Head of caudate nucleus (tissue), 42 donors: ENCODE measurements at regions not wholly inside any gene's neighbourhood (a gene's known extent, or its start where the extent isn't known, plus 50 kb on each side); places are given as distances from the start of the nearest gene placed in this dataset.
"Not testable (repeated sequence)": the region's sequence is repeated elsewhere in the genome, so short reads cannot be mapped to it uniquely, and the experiment has no call there.

Source experiments
- DNase-seq, 42 donors: peaks; one replicate each; pipeline versions ENCODE4 v3.0.0 to v3.0.0-alpha.2; 2020 to 2021; ENCODE audit warnings: mixed read lengths in 7 of 42
- intact Hi-C: fragments of 100-400 bp; cut with DNase I; formaldehyde crosslinking; loops from one replicate; pipeline ENCODE4 v1.15.0; 2022

- intact Hi-C loops, result no loop called here
Observed at GRCh38 chr1:219415915-219416314, 197.0 kb downstream of the ZC3H11B start.

GRCh38 chr1:219415433-219415832, 197.5 kb downstream of the ZC3H11B start:
- no peak for DNase-seq
- intact Hi-C loops, result no loop called here

More at GRCh38 chr1:219415915-219416314, 197.0 kb downstream of the ZC3H11B start:
- DNase-seq, result no peak

DNA sequence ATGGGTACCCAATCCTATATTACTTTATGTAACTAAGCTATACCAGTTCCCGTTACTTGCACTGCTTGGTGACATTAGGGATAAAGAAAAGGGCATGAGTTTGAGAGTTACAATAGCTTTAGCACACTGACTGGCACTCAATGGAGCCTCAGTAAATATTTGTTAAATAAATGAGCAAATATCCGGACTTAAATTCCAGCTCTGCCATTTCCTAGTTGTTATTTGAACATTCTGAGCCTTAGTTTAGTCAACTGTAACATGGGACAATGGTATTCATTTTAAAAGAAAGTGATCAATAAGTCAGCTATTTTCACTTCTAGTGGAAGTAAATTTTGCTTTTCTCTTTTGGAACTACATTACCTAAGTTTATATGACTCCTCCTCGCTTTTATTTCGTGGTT, 198.7 kb downstream of the ZC3H11B start:
- no peak for DNase-seq
- intact Hi-C loops, result no loop called here

DNA sequence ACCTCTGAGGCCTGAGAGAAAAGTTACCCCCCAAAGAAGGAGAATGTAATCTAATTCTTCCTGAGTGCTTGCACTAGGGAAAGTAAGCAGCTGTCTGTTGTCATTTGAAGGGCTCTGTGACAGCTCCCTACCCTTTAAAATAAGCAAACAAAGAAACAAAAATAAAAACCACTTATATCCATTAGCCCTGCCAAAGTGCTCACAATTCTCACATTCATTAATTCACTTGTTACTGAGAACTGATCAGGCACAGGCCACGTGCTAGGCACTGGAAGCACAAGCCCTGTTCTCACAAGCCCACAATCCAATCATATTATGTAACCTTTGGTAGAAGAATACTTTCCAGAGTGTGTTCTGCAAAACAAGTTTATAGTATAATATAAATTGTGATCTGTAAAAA, 199.4 kb downstream of the ZC3H11B start:
- intact Hi-C loops, result no loop called here
- no peak for DNase-seq

GRCh38 chr1:219412772-219413171, 200.1 kb downstream of the ZC3H11B start:
- intact Hi-C loops, result no loop called here

GRCh38 chr1:219410721-219411120, 202.2 kb downstream of the ZC3H11B start:
- DNase-seq, intact Hi-C loops: not testable (repeated sequence)

More at GRCh38 chr1:219412772-219413171, 200.1 kb downstream of the ZC3H11B start:
- no peak for DNase-seq

DNA sequence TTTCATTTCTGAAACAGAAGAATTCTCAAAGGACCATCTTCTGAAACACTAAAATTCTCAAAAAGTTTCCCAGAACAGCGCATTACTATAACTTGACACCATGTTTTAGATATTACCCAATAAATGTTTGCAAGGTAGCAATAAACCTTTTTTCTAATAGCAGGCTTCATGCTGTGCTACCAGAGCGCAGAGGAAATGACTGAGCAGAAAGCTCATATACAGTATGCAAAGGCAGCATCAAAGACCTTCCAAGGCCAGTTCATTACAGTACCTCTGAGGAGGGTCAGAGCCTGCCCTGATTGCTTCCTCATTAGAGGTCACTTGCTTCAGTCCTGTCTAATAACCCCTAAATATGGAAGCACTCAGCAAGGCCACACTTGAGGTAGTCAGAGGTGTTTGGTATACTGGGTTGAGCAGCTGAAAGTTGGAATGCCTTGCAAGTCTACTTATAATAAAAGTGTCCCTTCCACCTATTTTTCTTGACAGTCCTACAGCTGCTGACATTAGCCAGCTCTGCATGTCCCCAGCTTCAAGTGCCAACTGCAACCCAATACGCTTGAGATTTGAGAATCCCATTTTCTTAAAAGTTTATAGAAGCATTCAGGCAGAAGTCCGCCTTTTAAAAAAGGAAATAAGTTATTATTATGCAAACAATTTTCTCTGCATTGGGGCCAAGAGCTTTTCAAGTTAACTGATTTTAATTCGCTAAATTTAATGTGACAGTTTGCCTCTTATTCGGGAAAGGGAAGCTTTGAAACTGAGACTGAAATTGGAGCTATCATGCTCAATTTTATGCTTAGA, 207.2 kb downstream of the ZC3H11B start:
- intact Hi-C loops, result no loop called here
- DNase-seq, result no peak

DNA sequence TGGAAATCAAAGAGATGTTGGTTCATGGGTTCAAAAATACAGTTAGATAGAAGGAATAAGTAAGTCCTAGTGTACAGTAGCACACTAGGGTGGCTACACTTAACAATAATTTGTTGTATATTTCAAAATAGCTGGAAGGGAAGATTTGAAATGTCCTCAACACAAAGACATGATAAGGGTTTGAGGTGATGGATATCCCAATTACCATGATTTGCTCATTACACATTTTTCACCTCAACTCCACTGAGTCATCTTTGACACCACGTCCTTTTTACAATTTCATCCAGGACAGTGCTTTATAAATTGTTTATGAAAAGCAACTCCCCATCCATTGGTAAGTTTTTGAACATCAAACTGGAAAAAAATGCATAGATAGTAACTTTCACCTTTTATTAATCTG, 208.3 kb downstream of the ZC3H11B start:
- DNase-seq, result no peak
- intact Hi-C loops, result no loop called here

- DNase-seq, result no peak
- intact Hi-C loops, result no loop called here
Observed at GRCh38 chr1:219402925-219403324, 210.0 kb downstream of the ZC3H11B start.

DNA sequence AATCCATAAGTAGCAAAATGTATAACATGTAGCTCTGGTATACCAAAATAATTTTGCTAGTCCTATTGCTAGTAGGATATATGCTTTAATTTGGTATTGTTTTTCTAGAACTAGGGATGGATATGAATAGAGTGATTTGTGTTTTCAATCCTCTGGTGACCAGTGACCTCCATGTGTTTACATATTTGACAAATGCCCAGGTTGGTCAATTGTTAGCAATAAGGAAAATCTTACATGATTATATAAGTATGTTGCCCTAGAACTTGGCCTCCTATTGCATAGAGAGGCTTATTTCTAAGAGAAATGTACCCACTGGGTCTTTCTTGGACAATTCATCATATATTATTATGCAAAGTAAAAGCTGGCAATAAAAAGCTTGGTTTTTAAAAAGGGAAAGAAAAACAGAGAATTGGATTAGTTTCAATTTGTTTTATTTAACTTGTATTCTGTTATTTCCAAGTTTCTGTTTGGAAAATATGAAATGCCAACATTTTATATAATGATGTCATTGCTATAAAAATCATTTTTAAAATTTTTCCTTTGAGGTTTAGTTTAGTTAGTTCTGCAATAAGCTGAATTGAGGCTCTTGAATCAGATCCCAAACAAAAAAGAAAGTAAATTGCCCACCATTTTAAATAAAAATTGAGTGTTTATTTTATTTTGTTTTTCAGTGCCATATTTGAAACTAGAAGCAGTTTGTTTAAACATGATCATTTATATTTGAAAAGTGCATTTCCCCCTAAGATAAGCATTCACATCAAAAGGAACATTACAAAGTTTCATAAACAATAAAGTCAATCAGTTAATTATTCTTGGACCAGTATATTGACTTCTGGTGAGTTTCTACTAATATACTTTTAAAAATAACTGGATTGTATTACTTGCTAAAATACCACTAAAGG, 210.9 kb downstream of the ZC3H11B start:
- intact Hi-C loops, result no loop called here
- DNase-seq, result no peak

DNA sequence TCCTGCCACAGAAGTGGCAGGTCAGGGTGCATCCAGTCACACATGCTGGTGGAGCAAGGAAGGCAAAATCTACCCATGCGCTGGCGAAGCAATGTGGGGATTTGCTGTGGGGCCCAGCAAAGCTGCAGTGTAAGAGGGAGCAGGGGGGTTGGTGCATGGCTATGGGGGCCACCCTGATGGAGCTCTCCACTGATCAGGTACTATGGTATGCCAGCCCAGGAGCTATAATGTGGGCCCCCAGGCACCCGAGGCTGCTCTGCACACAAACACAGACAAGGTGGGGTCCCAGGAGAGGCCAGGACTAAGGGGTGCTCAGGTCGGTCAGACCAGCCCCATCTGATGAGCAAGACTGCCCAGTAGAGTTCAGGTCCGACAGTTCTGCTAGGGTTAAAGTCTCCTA, 213.5 kb downstream of the ZC3H11B start:
- DNase-seq, result no peak
- intact Hi-C loops, result no loop called here

DNA sequence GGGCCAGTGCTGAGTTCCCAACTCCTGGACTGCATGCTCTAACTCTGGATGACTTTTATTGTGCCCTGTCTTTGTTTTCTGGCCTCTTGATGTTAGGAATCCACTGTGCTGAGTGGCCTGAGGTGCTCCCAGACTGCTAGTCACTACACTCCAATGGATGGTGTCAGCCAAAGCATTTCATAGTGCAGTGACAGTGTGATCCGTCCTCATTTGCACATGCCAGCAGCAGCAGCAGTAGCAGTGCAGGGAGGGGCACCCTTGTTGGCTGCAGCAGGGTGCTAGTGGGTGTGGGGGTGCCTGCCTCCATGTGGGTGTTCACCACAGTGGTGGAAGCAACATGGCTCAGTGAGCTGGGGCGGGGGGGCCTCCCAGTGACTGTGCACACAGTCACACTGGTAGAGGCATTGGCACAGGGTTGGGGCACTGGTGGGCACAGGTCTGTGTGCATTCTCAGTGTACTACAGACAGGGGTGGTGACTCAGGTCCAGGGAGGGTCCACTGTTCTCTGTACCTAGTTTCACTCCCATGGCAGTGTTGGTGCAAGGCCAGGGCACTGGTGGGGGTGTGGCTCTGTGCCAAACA, 214.0 kb downstream of the ZC3H11B start:
- no peak for DNase-seq
- intact Hi-C loops, result no loop called here

DNA sequence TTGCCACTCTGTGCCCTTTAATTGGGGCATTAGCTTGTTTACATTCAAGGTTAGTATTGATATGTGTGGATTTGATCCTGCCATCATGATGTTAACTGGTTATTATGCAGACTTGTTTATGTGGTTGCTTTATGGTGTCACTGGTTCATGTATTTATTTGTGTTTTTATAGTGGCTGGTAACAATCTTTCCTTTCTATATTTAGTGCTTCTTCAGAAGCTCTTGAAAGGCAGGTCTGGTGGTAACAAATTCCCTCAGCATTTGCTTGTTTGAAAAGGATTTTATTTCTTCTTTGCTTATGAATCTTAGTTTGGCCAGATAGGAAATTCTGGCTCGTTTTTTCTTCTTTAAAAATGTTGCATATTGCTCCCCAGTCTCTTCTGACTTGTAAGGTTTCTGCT, 215.4 kb downstream of the ZC3H11B start:
- no peak for DNase-seq
- intact Hi-C loops, result no loop called here

DNA sequence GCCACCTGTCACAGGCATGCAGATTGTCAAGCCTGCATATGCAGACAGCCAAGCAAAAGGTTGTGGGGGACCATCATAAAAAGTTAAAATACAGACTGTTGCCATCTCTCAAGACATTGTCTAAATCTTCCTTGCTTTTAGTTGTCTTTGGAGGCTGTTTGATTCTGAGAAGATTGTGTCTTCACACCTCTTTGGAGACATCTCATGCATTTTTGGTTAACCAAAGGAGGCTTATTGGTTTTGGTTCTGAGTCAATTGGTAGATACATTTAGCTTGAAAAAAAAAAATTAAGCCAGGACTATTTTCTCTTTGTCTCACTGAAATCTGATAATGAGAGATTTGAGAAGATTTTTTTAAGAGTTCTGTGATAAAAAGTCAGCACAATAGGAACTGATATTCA, 217.6 kb downstream of the LYPLAL1 start:
- intact Hi-C loops, result no loop called here
- no peak for DNase-seq

- intact Hi-C loops, result no loop called here
- no peak for DNase-seq
Observed at GRCh38 chr1:219387211-219387610, 213.5 kb downstream of the LYPLAL1 start.

- peak in 27 of 42 donors; percentile 4 to 64 (median 23) for DNase-seq
- intact Hi-C loops, result no loop called here
Observed at GRCh38 chr1:219385787-219386427, 212.2 kb downstream of the LYPLAL1 start.

- no peak for DNase-seq
- intact Hi-C loops, result no loop called here
Observed at GRCh38 chr1:219383281-219383680, 209.6 kb downstream of the LYPLAL1 start.

DNA sequence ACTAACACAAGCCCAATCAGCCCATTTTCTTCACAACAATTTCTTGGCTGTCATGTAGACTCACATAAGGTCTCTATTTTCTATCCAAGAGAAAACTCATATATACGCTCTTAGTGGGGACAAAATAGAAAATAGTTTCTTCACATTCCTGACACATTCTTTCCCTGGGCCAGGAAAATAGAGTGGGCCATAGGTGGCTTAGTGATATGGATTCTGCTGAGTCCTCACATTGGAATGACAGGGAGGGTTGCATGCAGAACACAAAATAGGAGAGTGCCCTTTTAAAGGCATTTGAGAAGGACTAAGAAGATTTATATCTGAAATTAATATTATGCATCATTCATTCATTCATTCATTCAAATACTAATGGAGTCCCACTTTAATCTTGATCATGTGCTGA, 207.7 kb downstream of the LYPLAL1 start:
- no peak for DNase-seq
- intact Hi-C loops, result no loop called here

DNA sequence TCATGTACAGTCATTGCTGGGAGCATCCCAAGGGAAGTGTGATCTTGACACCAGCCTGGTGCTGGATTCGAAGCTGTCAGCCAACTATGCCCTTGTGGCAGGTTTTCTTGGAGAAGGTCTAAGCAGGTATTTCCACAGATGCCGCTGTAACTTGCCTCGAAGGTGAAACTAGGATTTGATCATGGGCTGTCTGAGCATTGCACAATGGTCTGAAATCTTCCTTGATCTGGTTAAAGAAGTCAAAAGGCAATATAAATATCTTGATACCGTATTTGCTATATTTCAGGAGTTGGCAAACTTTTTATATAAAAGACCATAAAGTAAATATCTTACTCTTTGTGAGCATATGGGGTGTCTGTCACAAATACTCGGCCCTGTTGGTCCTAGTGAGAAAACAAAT, 206.8 kb downstream of the LYPLAL1 start:
- intact Hi-C loops, result no loop called here

More for the DNA sequence above, 206.8 kb downstream of the LYPLAL1 start:
- DNase-seq, result no peak
